ENCODE measurements at regions not wholly inside any gene's neighbourhood (a gene's known extent, or its start where the extent isn't known, plus 50 kb on each side); places are given as distances from the start of the nearest gene placed in this dataset.

DNA sequence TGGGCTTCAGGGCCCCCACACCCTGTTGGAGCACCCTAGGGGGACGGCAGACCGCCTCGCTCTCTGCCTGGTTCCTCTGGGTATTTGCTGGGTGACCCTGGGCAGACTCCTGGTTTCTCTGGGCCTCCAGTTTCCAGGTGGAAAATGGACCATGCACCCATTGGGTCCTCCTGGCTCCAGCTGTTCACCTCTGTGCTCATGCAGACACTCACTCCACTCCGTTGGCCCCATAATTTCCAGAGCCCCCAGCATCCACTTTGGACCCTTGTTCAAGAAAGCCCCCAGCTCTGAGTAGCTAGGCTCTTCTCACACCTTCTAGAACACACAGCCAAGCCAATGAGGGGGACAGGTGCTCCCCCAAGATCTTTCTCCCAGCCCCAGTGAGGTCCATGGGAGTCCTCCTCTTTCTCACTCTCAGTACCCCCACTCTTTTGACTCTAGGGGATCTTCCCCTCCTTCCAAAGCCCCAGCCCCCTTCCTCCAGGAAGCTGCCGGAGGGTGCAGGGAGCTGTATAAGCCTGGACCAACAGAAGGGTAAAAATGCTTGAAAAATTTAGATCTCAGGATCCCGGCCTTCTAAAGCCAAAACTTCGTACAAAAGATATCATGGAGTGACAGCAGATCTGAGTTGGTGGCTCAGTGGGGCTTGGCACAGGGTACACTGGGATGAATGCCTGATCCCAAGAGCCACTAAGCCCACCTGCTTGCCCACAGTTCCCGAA, 174.8 kb upstream of the RTL1 start:
- TF ChIP-seq, protein P1, sequence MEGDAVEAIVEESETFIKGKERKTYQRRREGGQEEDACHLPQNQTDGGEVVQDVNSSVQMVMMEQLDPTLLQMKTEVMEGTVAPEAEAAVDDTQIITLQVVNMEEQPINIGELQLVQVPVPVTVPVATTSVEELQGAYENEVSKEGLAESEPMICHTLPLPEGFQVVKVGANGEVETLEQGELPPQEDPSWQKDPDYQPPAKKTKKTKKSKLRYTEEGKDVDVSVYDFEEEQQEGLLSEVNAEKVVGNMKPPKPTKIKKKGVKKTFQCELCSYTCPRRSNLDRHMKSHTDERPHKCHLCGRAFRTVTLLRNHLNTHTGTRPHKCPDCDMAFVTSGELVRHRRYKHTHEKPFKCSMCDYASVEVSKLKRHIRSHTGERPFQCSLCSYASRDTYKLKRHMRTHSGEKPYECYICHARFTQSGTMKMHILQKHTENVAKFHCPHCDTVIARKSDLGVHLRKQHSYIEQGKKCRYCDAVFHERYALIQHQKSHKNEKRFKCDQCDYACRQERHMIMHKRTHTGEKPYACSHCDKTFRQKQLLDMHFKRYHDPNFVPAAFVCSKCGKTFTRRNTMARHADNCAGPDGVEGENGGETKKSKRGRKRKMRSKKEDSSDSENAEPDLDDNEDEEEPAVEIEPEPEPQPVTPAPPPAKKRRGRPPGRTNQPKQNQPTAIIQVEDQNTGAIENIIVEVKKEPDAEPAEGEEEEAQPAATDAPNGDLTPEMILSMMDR (conservative IDR thresholded peaks at IDR 0.05; ENCODE audit: low read depth, low read length): no peak
- peaks cover 9% of the 10 kb centered on the region; the same call in 1 of the 2 replicates for H3K27me3 ChIP-seq (ENCODE audit: insufficient read depth, low read depth)
- no peaks in the 10 kb centered on the region for H3K36me3 ChIP-seq (ENCODE audit: insufficient read depth)
- H3K4me1 ChIP-seq (ENCODE audit: low read depth, poor library complexity, severe bottlenecking): no peaks in the 10 kb centered on the region
- no peaks in the 10 kb centered on the region for H4K20me1 ChIP-seq (ENCODE audit: insufficient read depth)
- H3K27ac ChIP-seq: no peak overlapping the region
- no peak overlapping the region for H2AFZ ChIP-seq (ENCODE audit: low read depth)
- no peak overlapping the region for H3K4me3 ChIP-seq (IDR thresholded peaks at IDR 0.05; ENCODE audit: insufficient read depth, low read depth, low read length)
- no peaks in the 10 kb centered on the region for H3K79me2 ChIP-seq (ENCODE audit: insufficient read depth, low read depth)
- no peak overlapping the region for H3K9ac ChIP-seq
- H3K4me2 ChIP-seq: no peak overlapping the region

DNA sequence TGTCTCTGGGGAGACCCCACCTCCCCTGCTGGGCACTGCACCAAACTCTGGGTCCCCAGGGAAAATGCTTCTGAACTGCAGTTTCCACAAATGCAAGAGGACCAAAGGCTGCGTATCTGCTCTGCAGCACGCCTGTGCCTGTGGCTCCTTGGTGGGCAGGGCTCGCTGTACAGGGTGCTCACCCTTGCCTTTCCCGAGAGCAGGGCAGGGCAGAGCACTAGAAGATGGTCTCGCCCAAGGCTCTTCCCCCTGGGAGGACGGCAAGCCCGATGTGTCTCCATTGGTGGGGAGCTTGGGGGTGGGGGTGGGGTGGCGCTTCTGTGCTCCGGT, 175.3 kb upstream of the RTL1 start:
- H3K4me1 ChIP-seq (ENCODE audit: low read depth, poor library complexity, severe bottlenecking): no peaks in the 10 kb centered on the region
- H3K9ac ChIP-seq: no peak overlapping the region
- H3K27ac ChIP-seq: no peak overlapping the region
- H3K4me3 ChIP-seq (IDR thresholded peaks at IDR 0.05; ENCODE audit: insufficient read depth, low read depth, low read length): no peak overlapping the region
- H3K27me3 ChIP-seq (ENCODE audit: insufficient read depth, low read depth): peaks cover 9% of the 10 kb centered on the region; the same call in 1 of the 2 replicates
- no peaks in the 10 kb centered on the region for H4K20me1 ChIP-seq (ENCODE audit: insufficient read depth)
- no peaks in the 10 kb centered on the region for H3K36me3 ChIP-seq (ENCODE audit: insufficient read depth)
- no peak overlapping the region for H2AFZ ChIP-seq (ENCODE audit: low read depth)
- no peaks in the 10 kb centered on the region for H3K79me2 ChIP-seq (ENCODE audit: insufficient read depth, low read depth)
- no peak overlapping the region for H3K4me2 ChIP-seq
- TF ChIP-seq, protein P1 (conservative IDR thresholded peaks at IDR 0.05; ENCODE audit: low read depth, low read length): no peak

DNA sequence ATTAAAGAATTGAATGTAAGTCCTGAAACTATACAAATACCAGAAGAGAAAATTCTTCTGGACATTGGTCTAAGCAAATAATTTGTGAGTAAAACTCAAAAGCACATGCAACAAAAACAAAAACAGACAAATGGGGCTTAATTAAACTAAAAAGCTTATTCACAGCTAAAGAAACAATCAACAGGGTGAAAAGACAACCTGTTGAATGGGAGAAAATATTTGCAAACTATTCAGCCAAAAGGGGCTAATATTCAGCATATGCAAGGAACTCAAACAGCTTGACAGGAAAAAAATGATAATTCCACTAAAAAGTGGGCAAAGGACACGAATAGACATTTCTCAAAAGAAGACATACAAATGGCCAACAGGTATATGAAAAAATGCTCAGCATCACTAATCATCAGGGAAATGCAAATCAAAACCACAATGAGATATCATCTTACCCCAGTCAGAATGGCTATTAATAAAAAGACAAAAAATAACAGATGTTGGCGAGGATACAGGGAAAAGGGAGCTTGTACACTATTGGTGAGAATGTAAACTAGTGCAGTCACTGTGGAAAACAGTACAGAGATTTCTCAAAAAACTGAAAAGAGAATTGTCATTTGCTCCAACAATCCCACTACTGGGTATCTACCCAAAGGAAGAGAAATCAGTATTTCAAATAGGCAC, 177.5 kb upstream of the RTL1 start:
- H3K27ac ChIP-seq: no peak overlapping the region
- H3K36me3 ChIP-seq (ENCODE audit: insufficient read depth): no peaks in the 10 kb centered on the region
- H3K4me3 ChIP-seq (IDR thresholded peaks at IDR 0.05; ENCODE audit: insufficient read depth, low read depth, low read length): no peak overlapping the region
- no peaks in the 10 kb centered on the region for H3K79me2 ChIP-seq (ENCODE audit: insufficient read depth, low read depth)
- H3K27me3 ChIP-seq (ENCODE audit: insufficient read depth, low read depth): peaks cover 4% of the 10 kb centered on the region; the same call in 1 of the 2 replicates
- no peaks in the 10 kb centered on the region for H3K4me1 ChIP-seq (ENCODE audit: low read depth, poor library complexity, severe bottlenecking)
- H3K4me2 ChIP-seq: no peak overlapping the region
- no peaks in the 10 kb centered on the region for H4K20me1 ChIP-seq (ENCODE audit: insufficient read depth)
- TF ChIP-seq, protein P1 (conservative IDR thresholded peaks at IDR 0.05; ENCODE audit: low read depth, low read length): no peak
- no peak overlapping the region for H2AFZ ChIP-seq (ENCODE audit: low read depth)
- no peak overlapping the region for H3K9ac ChIP-seq

DNA sequence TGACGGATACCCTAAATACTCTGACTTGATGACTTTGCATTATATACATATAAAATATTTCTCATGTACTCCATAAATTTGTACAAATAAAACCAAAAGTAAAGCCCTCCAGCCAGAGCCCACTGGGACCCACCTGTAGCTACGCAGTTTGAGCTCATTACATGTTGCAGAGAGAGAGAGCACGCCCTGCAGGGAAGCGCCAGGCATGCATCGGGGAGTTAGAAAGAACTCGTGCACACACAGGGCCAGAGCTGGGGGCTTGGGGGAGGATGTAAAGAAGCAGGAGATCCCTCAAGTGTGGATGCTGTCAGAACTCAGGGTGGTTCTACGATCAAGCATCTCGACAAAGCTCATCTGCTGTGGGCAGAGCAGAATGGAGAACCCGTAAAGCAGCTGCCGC, 178.5 kb upstream of the RTL1 start:
- TF ChIP-seq, protein P1 (conservative IDR thresholded peaks at IDR 0.05; ENCODE audit: low read depth, low read length): no peak
- Histone ChIP-seq H3K4me1 (ENCODE audit: low read depth, poor library complexity, severe bottlenecking) (no peaks in the 10 kb centered on the region), H4K20me1 (ENCODE audit: insufficient read depth) (no peaks in the 10 kb centered on the region), H3K4me2 (no peak overlapping the region), H3K79me2 (ENCODE audit: insufficient read depth, low read depth) (no peaks in the 10 kb centered on the region), H3K4me3 (IDR thresholded peaks at IDR 0.05; ENCODE audit: insufficient read depth, low read depth, low read length) (no peak overlapping the region), H3K27me3 (ENCODE audit: insufficient read depth, low read depth) (no peaks in the 10 kb centered on the region), H2AFZ (ENCODE audit: low read depth) (no peak overlapping the region), H3K9ac (no peak overlapping the region), H3K36me3 (ENCODE audit: insufficient read depth) (no peaks in the 10 kb centered on the region), H3K27ac (no peak overlapping the region)
